ENCODE measurements at regions not wholly inside any gene's neighbourhood (a gene's known extent, or its start where the extent isn't known, plus 50 kb on each side); places are given as distances from the start of the nearest gene placed in this dataset.
"Not testable (repeated sequence)": the region's sequence is repeated elsewhere in the genome, so short reads cannot be mapped to it uniquely, and the experiment has no call there.

GRCh38 chr1:199590708-199591107, 436.8 kb upstream of the NR5A2 start:
- DNase-seq (ENCODE audit: low read depth): no peak
- no peak overlapping the region for H3K4me3 ChIP-seq (ENCODE audit: low read depth, low read length)
- TF ChIP-seq CTCF (conservative IDR thresholded peaks at IDR 0.05; ENCODE audit: low read depth, low read length): no peak

DNA sequence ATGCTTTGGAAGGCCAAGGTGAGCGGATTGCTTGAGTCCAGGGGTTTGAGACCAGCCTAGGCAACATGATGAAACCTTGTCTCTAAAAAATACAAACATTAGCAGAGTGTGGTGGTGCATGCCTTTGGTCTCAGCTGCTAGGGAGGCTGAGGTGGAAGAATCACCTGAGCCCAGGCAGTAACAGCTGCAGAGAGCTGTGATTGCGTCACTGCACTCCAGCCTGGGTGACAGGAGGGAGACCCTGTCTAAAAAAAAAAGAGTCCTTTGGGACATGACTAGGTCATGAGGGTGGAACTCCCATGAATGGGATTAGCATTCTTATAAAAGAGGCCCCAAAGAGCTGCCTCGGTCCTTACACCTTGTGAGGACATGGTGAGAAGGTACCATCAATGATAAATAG, 436.0 kb upstream of the NR5A2 start:
- DNase-seq (ENCODE audit: low read depth): no peak
- H3K4me3 ChIP-seq (ENCODE audit: low read depth, low read length): no peak overlapping the region
- no peak for TF ChIP-seq CTCF (conservative IDR thresholded peaks at IDR 0.05; ENCODE audit: low read depth, low read length)

DNA sequence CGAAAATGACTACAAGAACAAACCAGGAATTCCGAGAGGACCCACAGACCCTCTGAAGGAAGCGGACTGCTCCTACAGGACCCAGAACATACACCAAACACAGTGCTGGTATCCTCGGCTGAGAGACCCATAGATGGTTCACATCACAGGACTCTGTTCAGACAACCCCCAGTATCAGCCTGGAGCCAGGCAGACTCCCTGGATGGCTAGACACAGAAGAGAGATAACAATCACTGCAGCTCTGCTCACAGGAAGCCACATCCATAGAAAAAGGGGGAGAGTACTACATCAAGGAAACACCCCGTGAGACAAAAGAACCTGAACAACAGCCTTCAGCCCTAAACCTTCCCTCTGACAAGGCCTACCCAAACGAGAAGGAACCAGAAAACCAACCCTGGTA, 434.0 kb upstream of the NR5A2 start:
- H3K4me3 ChIP-seq (ENCODE audit: low read depth, low read length): no peak overlapping the region
- TF ChIP-seq CTCF (conservative IDR thresholded peaks at IDR 0.05; ENCODE audit: low read depth, low read length): no peak
- DNase-seq (ENCODE audit: low read depth): no peak

DNA sequence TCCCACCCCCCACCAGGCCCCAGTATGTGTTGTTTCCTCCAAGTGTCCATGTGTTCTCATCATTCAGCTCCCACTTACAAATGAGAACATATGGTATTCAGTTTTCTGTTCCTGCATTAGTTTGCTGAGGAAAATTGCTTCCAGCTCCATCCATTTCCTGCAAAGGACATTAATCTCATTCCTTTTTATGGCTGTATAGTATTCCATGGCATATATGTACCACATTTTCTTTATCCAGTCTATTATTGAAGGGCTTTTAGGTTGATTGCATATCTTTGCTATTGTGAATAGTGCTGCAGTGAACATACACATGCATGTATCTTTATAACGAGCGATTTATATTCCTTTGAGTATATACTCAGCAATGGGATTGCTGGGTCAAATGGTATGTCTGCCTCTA, 431.1 kb upstream of the NR5A2 start:
- DNase-seq (ENCODE audit: low read depth); H3K4me3 ChIP-seq (ENCODE audit: low read depth, low read length): not testable (repeated sequence)

DNA sequence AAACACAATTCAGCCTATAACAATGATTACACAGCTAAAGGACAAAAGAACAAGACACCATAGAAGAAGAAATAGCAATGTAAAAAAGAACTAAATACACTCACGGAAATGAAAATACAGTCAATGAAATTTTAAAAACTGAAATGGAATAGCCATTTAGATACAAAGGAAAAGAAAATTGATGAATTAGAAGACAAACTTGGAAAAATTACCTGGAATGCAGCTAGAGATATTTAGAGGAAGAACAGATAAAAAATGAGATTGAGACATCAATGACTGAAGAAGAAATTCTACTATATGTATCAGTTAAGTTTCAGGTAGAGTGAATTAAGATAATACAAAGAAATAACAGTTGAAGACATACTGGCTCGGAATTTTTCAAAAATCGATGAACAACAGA, 430.4 kb upstream of the NR5A2 start:
- DNase-seq (ENCODE audit: low read depth): no peak
- no peak overlapping the region for H3K4me3 ChIP-seq (ENCODE audit: low read depth, low read length)
- no peak for TF ChIP-seq CTCF (conservative IDR thresholded peaks at IDR 0.05; ENCODE audit: low read depth, low read length)

- H3K4me3 ChIP-seq (ENCODE audit: low read depth, low read length): no peak overlapping the region
- TF ChIP-seq CTCF (conservative IDR thresholded peaks at IDR 0.05; ENCODE audit: low read depth, low read length): no peak
- no peak for DNase-seq (ENCODE audit: low read depth)
Observed at GRCh38 chr1:199608414-199608813, 419.1 kb upstream of the NR5A2 start.

DNA sequence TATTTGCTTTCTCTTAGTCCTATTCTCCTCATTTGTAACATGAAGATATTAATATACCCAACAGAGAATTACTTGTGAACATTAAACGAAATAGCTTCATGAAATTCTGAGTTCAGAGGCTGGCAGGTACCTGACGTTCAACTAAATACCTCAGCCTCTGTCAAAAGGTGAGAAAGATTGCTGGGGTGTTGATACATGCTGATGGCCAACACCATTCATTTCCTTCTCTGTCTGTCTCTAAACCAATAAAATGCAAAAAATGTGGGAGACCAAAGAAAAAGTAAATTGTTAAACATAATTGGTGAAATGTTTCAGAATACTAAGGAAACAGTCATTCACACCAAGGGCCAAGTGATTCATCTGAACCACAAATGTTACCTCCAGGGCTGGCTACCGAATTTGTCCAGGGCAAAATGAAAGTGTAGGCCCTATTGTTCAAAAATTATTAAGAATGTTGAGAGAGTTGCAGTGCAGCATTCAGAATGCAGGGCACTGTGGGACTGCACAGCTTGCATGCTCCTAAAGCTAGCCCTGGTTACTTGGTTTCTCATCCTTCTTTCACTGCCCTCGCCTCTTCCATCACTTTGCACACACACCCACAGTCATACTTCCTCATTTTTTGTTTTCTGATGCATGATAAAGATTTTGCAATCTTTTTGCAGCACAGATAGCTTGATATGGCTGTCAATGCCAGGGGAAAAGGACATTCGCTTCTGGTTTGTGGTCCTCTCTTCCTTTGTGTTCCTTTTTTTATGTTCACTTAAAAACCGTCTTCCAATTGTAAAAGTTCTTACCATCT, 414.3 kb upstream of the NR5A2 start:
- peak; percentile 49 for DNase-seq (ENCODE audit: low read depth)
- H3K4me3 ChIP-seq (ENCODE audit: low read depth, low read length): no peak overlapping the region
- no peak for TF ChIP-seq CTCF (conservative IDR thresholded peaks at IDR 0.05; ENCODE audit: low read depth, low read length)

Measured in epithelial cell of proximal tubule (primary cell).